ENCODE measurements at regions not wholly inside any gene's neighbourhood (a gene's known extent, or its start where the extent isn't known, plus 50 kb on each side); places are given as distances from the start of the nearest gene placed in this dataset.

- H3K79me1 ChIP-seq (ENCODE audit: low read depth, low read length), result no peaks in the 10 kb centered on the region; the same call in 1 of the 2 replicates
- no peak overlapping the region for H3K4me2 ChIP-seq (ENCODE audit: insufficient read depth in 1 of 2, low read depth in 2 of 2, low read length in 2 of 2)
- no peak overlapping the region for H2BK12ac ChIP-seq (ENCODE audit: low read depth, low read length)
- H3K4me3 ChIP-seq (ENCODE audit: extremely low read depth in 1 of 4, insufficient read depth in 2 of 4, low read depth in 3 of 4, low read length in 4 of 4), result no peak overlapping the region
- H2BK5ac ChIP-seq (ENCODE audit: low read depth, low read length), result no peak overlapping the region
- H3K4me1 ChIP-seq (replicated peaks in 1 of 4; ENCODE audit: control insufficient read depth in 3 of 4, insufficient read depth in 4 of 4, low read length in 3 of 4), result no peaks in the 10 kb centered on the region
- H2BK20ac ChIP-seq (ENCODE audit: low read length), result no peak overlapping the region
- no peak overlapping the region for H3K14ac ChIP-seq (ENCODE audit: insufficient read length)
- no peaks in the 10 kb centered on the region for H3K79me2 ChIP-seq (ENCODE audit: control insufficient read depth in 1 of 2, insufficient read depth in 2 of 2, low read length in 2 of 2)
- no peak overlapping the region for H3K9ac ChIP-seq (replicated peaks in 1 of 4; ENCODE audit: extremely low read depth in 1 of 4, low read depth in 3 of 4, low read length in 3 of 4)
- H3K18ac ChIP-seq (ENCODE audit: extremely low read depth, low read length), result no peak overlapping the region
- FAIRE-seq, result no peak
- H3K23me2 ChIP-seq (ENCODE audit: low read depth, low read length), result no peaks in the 10 kb centered on the region
- peaks cover 0 to 1% (median 0%) of the 10 kb centered on the region in 4 experiments; a peak in 1 of 7 replicates for H3K27me3 ChIP-seq (replicated peaks in 1 of 4; ENCODE audit: control insufficient read depth in 3 of 4, extremely low read depth in 1 of 4, insufficient read depth in 3 of 4, low read length in 3 of 4)
- CTCF ChIA-PET (ENCODE audit: partially characterized antibody), result interaction anchor here (0.9 to 1.1 kb wide), 3 partner anchors 11 to 18 kb away, joined by 3 to 7 read pairs (median 3); no protein-coding TSS in a partner anchor
- no peaks in the 10 kb centered on the region for H4K20me1 ChIP-seq (replicated peaks in 1 of 2; ENCODE audit: control insufficient read depth in 1 of 2, insufficient read depth in 2 of 2, low read length in 2 of 2)
- no peak overlapping the region for H4K5ac ChIP-seq (ENCODE audit: insufficient read length, low read depth, low read length)
- H2BK120ac ChIP-seq (replicated peaks; ENCODE audit: low read depth, low read length), result no peak overlapping the region
- no peak overlapping the region for H2AFZ ChIP-seq (ENCODE audit: low read length)
- H2BK15ac ChIP-seq (ENCODE audit: low read length), result no peak overlapping the region
- no peak overlapping the region for H3K4ac ChIP-seq (replicated peaks; ENCODE audit: insufficient read length, low read depth, low read length)
- peaks cover 4 to 9% of the 10 kb centered on the region in 2 experiments; a peak in 3 of 4 replicates for H3K9me3 ChIP-seq (ENCODE audit: insufficient read depth in 2 of 2, low read depth in 1 of 2, low read length in 1 of 2)
- H3K27ac ChIP-seq (ENCODE audit: low read depth, low read length), result no peak overlapping the region
- POLR2A ChIA-PET (ENCODE audit: partially characterized antibody), result no interaction called here
- H3K23ac ChIP-seq (ENCODE audit: insufficient read length), result no peak overlapping the region
- no peak overlapping the region for H3K56ac ChIP-seq (replicated peaks; ENCODE audit: insufficient read length, low read depth, low read length)
- H2AK5ac ChIP-seq (ENCODE audit: low read depth, low read length), result no peak overlapping the region
- DNase-seq (ENCODE audit: low read depth in 1 of 2, low spot score in 2 of 2), result no peak
- H3K36me3 ChIP-seq (ENCODE audit: control insufficient read depth in 2 of 4, insufficient read depth in 4 of 4, low read length in 3 of 4), result peaks cover 0 to 2% (median 0%) of the 10 kb centered on the region in 4 experiments; a peak in 1 of 8 replicates
- no peak overlapping the region for H4K91ac ChIP-seq (replicated peaks; ENCODE audit: insufficient read length, low read length)
- H4K8ac ChIP-seq (ENCODE audit: extremely low read depth, insufficient read depth, low read length), result no peak overlapping the region
- no peak for TF ChIP-seq SIRT6 (IDR thresholded peaks at IDR 0.05; ENCODE audit: low read length)
- no peak for TF ChIP-seq TCF12 (IDR thresholded peaks at IDR 0.05; ENCODE audit: low read depth, low read length)
- TF ChIP-seq YY1 (IDR thresholded peaks at IDR 0.05; ENCODE audit: low read depth, low read length), result no peak
- TF ChIP-seq RAD21 (IDR thresholded peaks at IDR 0.05 in 1 of 2, conservative IDR thresholded peaks at IDR 0.05 in 1 of 2; ENCODE audit: low read depth in 2 of 2, low read length in 2 of 2), result no peak
- TF ChIP-seq JUND (IDR thresholded peaks at IDR 0.05; ENCODE audit: low read length), result no peak
Measured at GRCh38 chr5:119301906-119302305, 53.9 kb upstream of the TNFAIP8 start.
